ENCODE measurements at regions not wholly inside any gene's neighbourhood (a gene's known extent, or its start where the extent isn't known, plus 50 kb on each side); places are given as distances from the start of the nearest gene placed in this dataset.

DNA sequence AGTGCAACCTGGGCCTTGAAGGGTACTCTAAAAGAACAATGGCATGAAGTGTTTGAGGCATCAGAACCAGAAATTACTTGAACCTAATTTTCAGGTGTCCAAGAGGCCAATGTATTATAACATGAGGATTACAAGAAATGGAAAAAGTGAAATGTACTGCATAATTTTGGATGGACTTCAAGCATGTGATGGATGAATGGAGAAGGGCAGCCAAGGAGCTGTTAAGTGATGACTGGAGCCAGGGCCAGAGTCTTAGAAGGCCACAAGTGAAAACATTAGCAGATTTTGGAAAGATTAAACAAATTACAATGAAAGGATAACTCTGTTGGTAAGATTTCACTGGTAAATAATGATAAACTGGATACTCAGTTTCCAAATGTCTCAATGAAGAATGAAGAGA, 738.2 kb downstream of the CD109 start:
- no peak for TF ChIP-seq POLR2A (IDR thresholded peaks at IDR 0.05)
- no peak for TF ChIP-seq CTCF (IDR thresholded peaks at IDR 0.05)
- TF ChIP-seq POLR2AphosphoS5 (IDR thresholded peaks at IDR 0.05): no peak
